ENCODE measurements at regions not wholly inside any gene's neighbourhood (a gene's known extent, or its start where the extent isn't known, plus 50 kb on each side); places are given as distances from the start of the nearest gene placed in this dataset.

DNA sequence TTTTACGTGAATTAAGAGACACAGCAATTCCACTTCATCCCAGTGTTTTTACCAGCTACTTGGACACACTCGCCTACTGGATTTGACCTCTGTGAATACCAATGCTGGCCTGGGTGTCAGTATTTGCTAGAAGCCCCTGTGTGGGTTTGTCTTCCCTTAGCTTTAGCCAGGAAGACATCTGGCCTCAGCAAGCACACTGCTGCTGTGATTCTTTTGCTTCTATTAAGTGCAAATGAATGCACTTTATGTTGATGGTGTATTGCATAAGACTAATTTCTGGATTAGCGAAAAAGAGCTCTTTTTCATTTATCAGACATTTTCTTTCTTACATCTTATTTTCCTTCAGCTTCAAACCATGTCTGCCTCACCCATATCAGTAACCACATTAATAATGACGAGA is 140.0 kb downstream of the CHRM3 start:
- Mint-ChIP-seq H3K36me3 (ENCODE audit: low read depth) (no peaks in the 10 kb centered on the region), H3K4me3 (no peak overlapping the region), H3K4me1 (ENCODE audit: low read depth) (no peaks in the 10 kb centered on the region), H3K27ac (no peak overlapping the region), H3K27me3 (no peaks in the 10 kb centered on the region), H3K9me3 (no peaks in the 10 kb centered on the region)
- Histone ChIP-seq H3K9me3 (ENCODE audit: control insufficient read depth in 1 of 2, insufficient read depth in 1 of 2, low read length in 2 of 2) (no peaks in the 10 kb centered on the region), H3K27ac (ENCODE audit: low read depth in 1 of 2, low read length in 2 of 2) (no peak overlapping the region), H3K27me3 (ENCODE audit: control insufficient read depth in 1 of 2, insufficient read depth in 2 of 2, low read length in 2 of 2) (no peaks in the 10 kb centered on the region), H3K36me3 (ENCODE audit: insufficient read depth, low read length) (no peaks in the 10 kb centered on the region), H3K4me1 (ENCODE audit: insufficient read depth, low read length) (no peaks in the 10 kb centered on the region), H3K4me3 (ENCODE audit: low read length) (no peak overlapping the region)
- intact Hi-C loops (cut with DNase I, micrococcal nuclease), result no loop called here
- ATAC-seq (ENCODE audit: poor library complexity) (no peak), DNase-seq (no peak)
- no peak for TF ChIP-seq CTCF (IDR thresholded peaks at IDR 0.05)
- ChIA-PET POLR2A (no interaction called here), CTCF (no interaction called here)

DNA sequence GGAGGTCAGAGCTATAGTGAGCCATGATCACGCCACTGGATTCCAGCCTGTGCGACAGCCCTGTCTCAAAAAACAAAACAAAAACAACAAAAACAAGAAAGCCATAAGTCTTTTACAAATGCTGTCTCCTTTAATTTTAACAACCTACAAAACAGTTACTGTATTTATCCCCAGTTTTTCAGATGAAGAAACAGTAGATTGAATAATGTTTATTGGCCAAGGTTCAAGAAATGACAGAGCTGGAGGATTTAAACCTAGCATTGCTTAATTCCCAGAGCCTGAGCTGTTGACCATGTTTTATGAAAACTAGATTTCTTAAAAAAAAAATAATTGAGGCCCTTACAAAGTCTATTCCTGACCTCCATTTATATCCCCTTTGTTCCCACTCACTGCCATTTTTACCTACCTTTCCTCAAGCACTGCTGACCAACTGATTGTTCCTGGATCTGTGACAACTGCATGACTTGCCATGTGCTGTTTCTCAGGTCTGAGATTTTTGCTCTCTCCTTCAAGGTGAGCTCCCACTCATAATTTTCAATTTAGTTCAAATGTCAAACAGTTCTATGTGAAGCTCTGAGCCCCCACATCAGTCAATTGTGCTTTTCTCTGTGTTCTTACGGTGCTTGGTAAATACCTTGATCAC is 140.8 kb downstream of the CHRM3 start:
- no peak overlapping the region for H3K27ac Mint-ChIP-seq
- ChIA-PET POLR2A (no interaction called here), CTCF (interaction anchor here (1.2 kb wide), 1 partner anchor 11 kb away, joined by 4 read pairs; no protein-coding TSS in a partner anchor)
- no peaks in the 10 kb centered on the region for H3K4me1 Mint-ChIP-seq (ENCODE audit: low read depth)
- ATAC-seq (ENCODE audit: poor library complexity), result no peak
- H3K27ac ChIP-seq (ENCODE audit: low read depth in 1 of 2, low read length in 2 of 2), result no peak overlapping the region
- TF ChIP-seq CTCF (IDR thresholded peaks at IDR 0.05), result no peak
- intact Hi-C loops (cut with DNase I, micrococcal nuclease), result no loop called here
- H3K9me3 Mint-ChIP-seq, result no peaks in the 10 kb centered on the region
- H3K4me3 Mint-ChIP-seq, result no peak overlapping the region
- H3K4me1 ChIP-seq (ENCODE audit: insufficient read depth, low read length), result no peaks in the 10 kb centered on the region
- H3K9me3 ChIP-seq (ENCODE audit: control insufficient read depth in 1 of 2, insufficient read depth in 1 of 2, low read length in 2 of 2), result no peaks in the 10 kb centered on the region
- H3K27me3 Mint-ChIP-seq, result no peaks in the 10 kb centered on the region
- no peaks in the 10 kb centered on the region for H3K36me3 ChIP-seq (ENCODE audit: insufficient read depth, low read length)
- no peak overlapping the region for H3K4me3 ChIP-seq (ENCODE audit: low read length)
- DNase-seq, result no peak
- no peaks in the 10 kb centered on the region for H3K27me3 ChIP-seq (ENCODE audit: control insufficient read depth in 1 of 2, insufficient read depth in 2 of 2, low read length in 2 of 2)
- H3K36me3 Mint-ChIP-seq (ENCODE audit: low read depth), result no peaks in the 10 kb centered on the region

DNA sequence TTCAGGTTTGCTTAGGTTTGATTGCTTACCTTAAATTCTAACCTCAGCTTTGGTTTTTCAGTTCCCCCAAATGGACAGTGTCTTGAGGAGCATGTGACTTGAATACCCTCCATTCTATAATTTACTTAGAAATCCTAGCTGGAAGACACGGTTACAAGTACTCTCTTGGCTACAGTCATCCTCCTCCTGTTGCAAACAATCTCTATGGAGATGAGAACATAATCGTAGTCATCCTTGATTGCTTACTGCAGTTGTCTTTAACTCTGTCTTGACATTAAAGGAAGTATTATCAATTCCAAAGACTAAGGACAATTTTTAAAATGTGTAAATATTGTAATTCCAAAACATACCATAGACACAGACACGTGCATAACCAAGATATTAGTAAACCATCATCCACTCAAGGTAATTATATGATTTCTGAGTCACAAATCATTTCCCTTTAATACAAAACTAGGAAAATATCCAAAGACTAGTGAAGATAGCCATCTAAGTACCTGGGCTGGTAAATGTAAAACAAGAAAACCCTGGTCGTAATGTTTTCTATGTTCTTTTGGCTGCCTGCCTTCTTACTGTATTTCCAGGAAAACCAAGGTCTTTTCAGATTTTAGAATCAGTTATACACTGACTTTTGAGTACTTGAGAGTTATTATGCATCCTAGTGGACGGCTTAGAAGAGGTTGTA is 149.9 kb downstream of the CHRM3 start:
- H3K4me1 ChIP-seq (ENCODE audit: insufficient read depth, low read length), result no peaks in the 10 kb centered on the region
- DNase-seq, result no peak
- intact Hi-C loops (cut with DNase I, micrococcal nuclease), result no loop called here
- no peaks in the 10 kb centered on the region for H3K27me3 Mint-ChIP-seq
- POLR2A ChIA-PET, result no interaction called here
- no peaks in the 10 kb centered on the region for H3K36me3 Mint-ChIP-seq (ENCODE audit: low read depth)
- no peak overlapping the region for H3K27ac Mint-ChIP-seq
- H3K9me3 Mint-ChIP-seq, result no peaks in the 10 kb centered on the region
- no peaks in the 10 kb centered on the region for H3K27me3 ChIP-seq (ENCODE audit: control insufficient read depth in 1 of 2, insufficient read depth in 2 of 2, low read length in 2 of 2)
- no peak for TF ChIP-seq CTCF (IDR thresholded peaks at IDR 0.05)
- ATAC-seq (ENCODE audit: poor library complexity), result no peak
- H3K27ac ChIP-seq (ENCODE audit: low read depth in 1 of 2, low read length in 2 of 2), result no peak overlapping the region
- no peaks in the 10 kb centered on the region for H3K9me3 ChIP-seq (ENCODE audit: control insufficient read depth in 1 of 2, insufficient read depth in 1 of 2, low read length in 2 of 2)
- CTCF ChIA-PET, result interaction anchor here (1.6 kb wide), 1 partner anchor 15 kb away, joined by 3 read pairs; no protein-coding TSS in a partner anchor
- H3K4me3 ChIP-seq (ENCODE audit: low read length), result no peak overlapping the region
- no peak overlapping the region for H3K4me3 Mint-ChIP-seq
- H3K36me3 ChIP-seq (ENCODE audit: insufficient read depth, low read length), result no peaks in the 10 kb centered on the region
- no peaks in the 10 kb centered on the region for H3K4me1 Mint-ChIP-seq (ENCODE audit: low read depth)

Data from CD4-positive, alpha-beta T cell (primary cell).